GM23248 (cell line): ENCODE measurements at regions not wholly inside any gene's neighbourhood (a gene's known extent, or its start where the extent isn't known, plus 50 kb on each side); places are given as distances from the start of the nearest gene placed in this dataset.

Source experiments
- DNase-seq: peaks from one replicate; pipeline ENCODE4 v3.0.0-alpha.2; 2015
- H2AFZ ChIP-seq: fragments of 200-600 bp; sonication (generic); 2 replicates; pipeline ENCODE4 v1.6.1; 2016; ENCODE audit warnings: antibody characterized with exemption
- H3F3A ChIP-seq: fragments of 200-600 bp; sonication (generic); 2 replicates; pipeline ENCODE4 v1.6.1; 2016; ENCODE audit warnings: mild to moderate bottlenecking, antibody characterized with exemption, mixed run types; ENCODE audit not compliant: insufficient read depth
- H3K27ac ChIP-seq: fragments of 200-600 bp; sonication (generic); 2 replicates; pipeline ENCODE4 v1.5.1; 2016; ENCODE audit warnings: mild to moderate bottlenecking
- H3K27me3 ChIP-seq: fragments of 200-600 bp; sonication (generic); replicated peaks from 2 replicates; pipeline ENCODE4 v1.6.1; 2016; ENCODE audit warnings: mild to moderate bottlenecking; ENCODE audit not compliant: insufficient read depth
- H3K36me3 ChIP-seq: fragments of 200-600 bp; sonication (generic); 2 replicates; pipeline ENCODE4 v1.6.1; 2016; ENCODE audit warnings: low read depth, mild to moderate bottlenecking
- H3K4me1 ChIP-seq: fragments of 200-600 bp; sonication (generic); 2 replicates; pipeline ENCODE4 v1.6.1; 2016; ENCODE audit warnings: mild to moderate bottlenecking; ENCODE audit not compliant: insufficient read depth
- H3K4me2 ChIP-seq: fragments of 200-600 bp; sonication (generic); one replicate; pipeline ENCODE4 v1.6.1; 2016; ENCODE audit warnings: mild to moderate bottlenecking; ENCODE audit not compliant: unreplicated experiment
- H3K4me3 ChIP-seq: fragments of 200-600 bp; sonication (generic); 2 replicates; pipeline ENCODE4 v1.5.1; 2016; ENCODE audit warnings: mild to moderate bottlenecking
- H3K79me2 ChIP-seq: fragments of 200-600 bp; sonication (generic); 2 replicates; pipeline ENCODE4 v1.6.1; 2016; ENCODE audit warnings: mild to moderate bottlenecking; ENCODE audit not compliant: insufficient read depth
- H3K9ac ChIP-seq: fragments of 200-600 bp; sonication (generic); 2 replicates; pipeline ENCODE4 v1.6.1; 2016; ENCODE audit warnings: mild to moderate bottlenecking
- H3K9me2 ChIP-seq: fragments of 200-600 bp; sonication (generic); 2 replicates; pipeline ENCODE4 v1.6.1; 2016; ENCODE audit warnings: mixed run types, mild to moderate bottlenecking, moderate library complexity; ENCODE audit not compliant: insufficient read depth
- H3K9me3 ChIP-seq: fragments of 200-600 bp; sonication (generic); one replicate; pipeline ENCODE4 v1.6.1; 2017; ENCODE audit warnings: low read depth
- H4K20me1 ChIP-seq: fragments of 200-600 bp; sonication (generic); 2 replicates; pipeline ENCODE4 v1.6.0; 2016; ENCODE audit not compliant: insufficient read depth
- EZH2 ChIP-seq: fragments of 200-600 bp; sonication (generic); IDR thresholded peaks from 2 replicates; pipeline ENCODE4 v1.6.1; 2018; ENCODE audit warnings: antibody characterized with exemption, mild to moderate bottlenecking; ENCODE audit not compliant: insufficient read depth, poor library complexity, severe bottlenecking
- EZH2phosphoT487 ChIP-seq: fragments of 200-600 bp; sonication (generic); IDR thresholded peaks from 2 replicates; pipeline ENCODE4 v1.6.1; 2018; ENCODE audit warnings: antibody characterized with exemption, moderate library complexity, mild to moderate bottlenecking, low read depth; ENCODE audit not compliant: insufficient read depth
- WGBS, 2 experiments: methylation state at CpG; one replicate each; pipeline ENCODE4 v1.1.6; 2015 to 2017; ENCODE audit warnings: low lambda C conversion rate in 2 of 2, low coverage in 1 of 2; ENCODE audit errors: missing lambda C conversion rate in 2 of 2; 5-methylcytosine and 5-hydroxymethylcytosine counted together
- in situ Hi-C: fragments of 300-500 bp; cut with MboI; formaldehyde crosslinking; loops from 2 replicates; pipeline ENCODE4 v1.15.0; 2020

DNA sequence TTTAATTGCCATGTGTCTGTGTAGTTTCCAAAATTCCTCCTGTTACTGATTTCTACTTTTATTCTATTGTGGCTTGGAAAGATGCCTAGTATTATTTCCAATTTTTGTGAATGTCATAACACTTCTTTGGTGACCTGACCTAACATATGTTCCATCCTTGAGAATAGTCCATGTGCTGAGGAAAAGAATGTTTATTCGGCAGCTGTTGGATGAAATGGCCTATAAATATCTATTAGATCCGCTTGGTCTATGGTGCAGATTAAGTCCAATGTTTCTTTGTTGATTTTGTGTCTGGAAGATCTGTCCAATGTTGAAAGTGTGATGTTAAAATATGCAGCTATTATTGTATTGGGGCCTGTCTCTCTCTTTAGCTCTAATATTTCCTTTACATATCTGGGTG is 219.2 kb upstream of the HDX start:
- no peaks in the 10 kb centered on the region for H3K9me2 ChIP-seq
- in situ Hi-C loops = no loop called here
- no peak for DNase-seq
- H3K4me2 ChIP-seq = no peak overlapping the region
- H3K9me3 ChIP-seq = no peaks in the 10 kb centered on the region
- no peaks in the 10 kb centered on the region for H3K36me3 ChIP-seq
- no peak overlapping the region for H2AFZ ChIP-seq
- TF ChIP-seq EZH2 = no peak
- no peak for TF ChIP-seq EZH2phosphoT487
- no peak overlapping the region for H3K4me3 ChIP-seq
- no peaks in the 10 kb centered on the region for H3F3A ChIP-seq
- H3K9ac ChIP-seq = no peak overlapping the region
- no peak overlapping the region for H3K27ac ChIP-seq
- no peaks in the 10 kb centered on the region for H3K4me1 ChIP-seq
- 65 to 66% methylated on average over 2 of the region's 2 CpGs for WGBS, 2 experiments
- H4K20me1 ChIP-seq = no peaks in the 10 kb centered on the region
- H3K79me2 ChIP-seq = no peaks in the 10 kb centered on the region
- no peaks in the 10 kb centered on the region for H3K27me3 ChIP-seq

DNA sequence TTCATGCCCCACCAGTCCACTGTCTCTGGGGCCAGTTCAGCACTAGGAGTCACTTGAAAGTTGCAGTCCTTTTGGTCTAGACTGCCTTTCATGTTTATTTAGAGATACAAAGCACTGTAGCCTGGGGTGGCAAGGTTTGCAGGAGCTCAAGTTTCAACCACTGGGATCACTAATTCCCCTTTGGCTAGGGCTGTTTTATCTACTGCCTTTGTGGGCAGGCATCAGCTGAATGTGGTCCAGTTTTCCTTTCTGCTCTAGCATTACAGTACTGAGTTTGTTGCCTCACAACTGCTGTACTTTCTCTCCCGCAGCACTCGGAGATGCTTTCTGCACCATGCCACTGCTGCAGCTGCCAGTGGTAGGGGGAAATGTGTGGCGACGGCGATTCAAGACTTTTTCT is 222.3 kb upstream of the HDX start:
- Histone ChIP-seq H3K4me3 (no peak overlapping the region), H3K27me3 (no peaks in the 10 kb centered on the region), H3F3A (no peaks in the 10 kb centered on the region), H3K9ac (no peak overlapping the region), H3K27ac (no peak overlapping the region), H3K9me2 (no peaks in the 10 kb centered on the region), H3K36me3 (no peaks in the 10 kb centered on the region), H4K20me1 (no peaks in the 10 kb centered on the region), H3K4me1 (no peaks in the 10 kb centered on the region), H2AFZ (no peak overlapping the region), H3K9me3 (no peaks in the 10 kb centered on the region), H3K4me2 (no peak overlapping the region), H3K79me2 (no peaks in the 10 kb centered on the region)
- no peak for DNase-seq
- TF ChIP-seq EZH2 (no peak), EZH2phosphoT487 (no peak)
- in situ Hi-C loops = no loop called here
- WGBS, 2 experiments = 70 to 76% methylated on average over 3 to 5 of the region's 5 CpGs

DNA sequence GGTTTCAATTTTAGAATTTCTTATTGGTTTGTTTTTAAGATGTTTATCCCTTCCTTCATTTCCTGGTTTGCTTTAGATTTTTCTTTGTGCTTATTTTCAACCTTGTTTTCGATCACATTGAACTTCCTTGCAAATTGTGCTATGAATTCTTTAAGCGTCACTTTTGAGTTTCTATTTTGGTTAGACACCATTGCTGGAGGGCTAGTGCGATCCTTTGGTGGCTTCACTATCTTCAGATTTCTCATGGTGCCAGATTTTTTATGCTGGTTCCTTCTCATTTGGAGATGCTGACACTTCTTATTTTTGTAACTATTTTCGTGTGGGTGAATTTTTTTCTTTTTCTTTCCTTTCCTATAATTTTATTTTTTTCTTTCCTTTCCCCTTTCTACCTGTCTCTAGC is 227.2 kb upstream of the HDX start:
- Histone ChIP-seq H4K20me1 (no peaks in the 10 kb centered on the region), H3K27me3 (no peaks in the 10 kb centered on the region), H3K79me2 (no peaks in the 10 kb centered on the region), H3K4me1 (no peaks in the 10 kb centered on the region), H3K9me3 (no peaks in the 10 kb centered on the region), H3K4me2 (no peak overlapping the region), H3K9ac (no peak overlapping the region), H2AFZ (no peak overlapping the region), H3K27ac (no peak overlapping the region), H3K9me2 (no peaks in the 10 kb centered on the region), H3F3A (no peaks in the 10 kb centered on the region), H3K4me3 (no peak overlapping the region), H3K36me3 (no peaks in the 10 kb centered on the region)
- TF ChIP-seq EZH2 (no peak), EZH2phosphoT487 (no peak)
- WGBS, 2 experiments = 27 to 33% methylated on average over 3 to 4 of the region's 4 CpGs
- in situ Hi-C loops = loop anchor here (25.0 kb wide), 1 partner anchor 333 kb away; no protein-coding TSS in a partner anchor
- DNase-seq = no peak

DNA sequence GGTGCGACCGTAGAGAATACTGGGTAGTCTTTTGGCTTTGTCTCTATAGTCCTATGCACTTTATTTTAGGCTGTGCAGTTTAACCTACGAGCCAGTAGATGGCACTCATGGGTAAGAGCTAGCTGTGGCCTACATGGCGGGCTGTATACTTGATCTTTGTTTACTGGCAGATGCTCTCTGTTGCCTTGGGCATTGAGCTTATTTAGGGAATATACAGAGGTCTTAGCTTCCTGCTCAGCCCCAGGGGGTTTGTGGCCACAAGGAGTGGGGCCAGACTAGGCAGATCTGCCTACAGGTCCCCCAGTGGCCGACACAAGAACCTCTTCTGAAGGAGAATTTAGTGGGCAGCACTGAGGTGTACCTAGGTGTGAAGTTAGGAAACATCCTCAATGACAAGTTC is 227.6 kb upstream of the HDX start:
- no peak overlapping the region for H3K27ac ChIP-seq
- 18 to 20% methylated on average over 4 to 5 of the region's 5 CpGs for WGBS, 2 experiments
- H3K27me3 ChIP-seq = no peaks in the 10 kb centered on the region
- no peaks in the 10 kb centered on the region for H3K4me1 ChIP-seq
- no peaks in the 10 kb centered on the region for H3K9me2 ChIP-seq
- TF ChIP-seq EZH2phosphoT487 = no peak
- no peak for TF ChIP-seq EZH2
- no peaks in the 10 kb centered on the region for H3F3A ChIP-seq
- H3K4me3 ChIP-seq = no peak overlapping the region
- no peak overlapping the region for H3K4me2 ChIP-seq
- peak overlapping the region; percentile 63; the same call in 1 of the 2 replicates for H2AFZ ChIP-seq
- no peaks in the 10 kb centered on the region for H4K20me1 ChIP-seq
- no peaks in the 10 kb centered on the region for H3K79me2 ChIP-seq
- peak; percentile 52 for DNase-seq
- H3K9me3 ChIP-seq = no peaks in the 10 kb centered on the region
- H3K9ac ChIP-seq = no peak overlapping the region
- H3K36me3 ChIP-seq = no peaks in the 10 kb centered on the region
- in situ Hi-C loops = loop anchor here (25.0 kb wide), 1 partner anchor 332 kb away; no protein-coding TSS in a partner anchor

DNA sequence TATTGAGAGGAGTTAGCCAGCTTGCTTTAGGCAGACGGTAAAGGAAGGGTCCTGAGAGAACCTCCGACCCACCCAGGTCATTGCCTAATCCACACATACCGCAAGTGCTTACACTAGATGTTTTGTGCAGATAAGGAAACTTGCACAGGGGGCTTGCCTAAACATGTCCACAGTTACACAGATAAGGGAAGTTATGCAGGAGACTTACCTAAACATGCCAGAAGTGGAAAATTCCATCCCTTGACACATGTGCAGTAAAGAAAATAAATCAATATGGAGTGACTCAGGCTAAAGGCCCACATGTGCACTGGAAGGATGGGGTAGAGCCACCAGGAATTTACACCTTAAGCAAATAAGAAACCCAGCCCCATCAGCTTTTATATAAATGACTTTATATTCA is 232.8 kb upstream of the HDX start:
- in situ Hi-C loops = loop anchor here (25.0 kb wide), 1 partner anchor 327 kb away; no protein-coding TSS in a partner anchor
- Histone ChIP-seq H3K4me1 (peaks cover 4% of the 10 kb centered on the region), H3K9me3 (no peaks in the 10 kb centered on the region), H3K79me2 (no peaks in the 10 kb centered on the region), H3K9ac (no peak overlapping the region), H3K4me2 (no peak overlapping the region), H3K4me3 (no peak overlapping the region), H3K9me2 (no peaks in the 10 kb centered on the region), H3K36me3 (no peaks in the 10 kb centered on the region), H4K20me1 (no peaks in the 10 kb centered on the region), H3K27me3 (no peaks in the 10 kb centered on the region), H3K27ac (no peak overlapping the region), H3F3A (no peaks in the 10 kb centered on the region), H2AFZ (no peak overlapping the region)
- WGBS, 2 experiments = 70 to 76% methylated on average over 3 of the region's 3 CpGs
- TF ChIP-seq EZH2phosphoT487 (no peak), EZH2 (no peak)
- DNase-seq = no peak
